Inflammatory macrophage treated with lipopolysaccharide for 1 hour (primary cell): ENCODE measurements at regions not wholly inside any gene's neighbourhood (a gene's known extent, or its start where the extent isn't known, plus 50 kb on each side); places are given as distances from the start of the nearest gene placed in this dataset.
A peak's percentile ranks its signal among the peaks of the same experiment; 100 is the strongest.

Source experiments
- DNase-seq, 2 donors: peaks; one replicate each; pipeline ENCODE4 v3.0.0-alpha.2; 2020 to 2022

- no peak for DNase-seq
These were observed 138.8 kb upstream of the TAPT1 start for GRCh38 chr4:16365036-16365569.

GRCh38 chr4:16360694-16361262 is 134.5 kb upstream of the TAPT1 start:
- DNase-seq: no peak

GRCh38 chr4:16353165-16353564 is 126.9 kb upstream of the TAPT1 start:
- DNase-seq: no peak

GRCh38 chr4:16351161-16351560 is 124.9 kb upstream of the TAPT1 start:
- no peak for DNase-seq

- DNase-seq: no peak
These were observed 118.6 kb upstream of the TAPT1 start for GRCh38 chr4:16344853-16345252.

- no peak for DNase-seq
These were observed 111.7 kb upstream of the TAPT1 start for GRCh38 chr4:16337936-16338335.

GRCh38 chr4:16334601-16335000 is 108.3 kb upstream of the TAPT1 start:
- no peak for DNase-seq

GRCh38 chr4:16329797-16330134 is 103.5 kb upstream of the TAPT1 start:
- DNase-seq: no peak

GRCh38 chr4:16329125-16329796 is 103.0 kb upstream of the TAPT1 start:
- DNase-seq: no peak

GRCh38 chr4:16322183-16322582 is 95.9 kb upstream of the TAPT1 start:
- DNase-seq: no peak

GRCh38 chr4:16315456-16315855 is 89.2 kb upstream of the TAPT1 start:
- DNase-seq: no peak

GRCh38 chr4:16310606-16311005 is 84.3 kb upstream of the TAPT1 start:
- DNase-seq: no peak

- DNase-seq: no peak
These were observed 76.4 kb upstream of the TAPT1 start for GRCh38 chr4:16302648-16303047.

- no peak for DNase-seq
These were observed 70.7 kb upstream of the TAPT1 start for GRCh38 chr4:16297003-16297402.

GRCh38 chr4:16294455-16294854 is 68.2 kb upstream of the TAPT1 start:
- DNase-seq: peak; percentile 55 to 75

- no peak for DNase-seq
These were observed 67.1 kb upstream of the TAPT1 start for GRCh38 chr4:16293210-16293838.

GRCh38 chr4:16292585-16292984 is 66.3 kb upstream of the TAPT1 start:
- no peak for DNase-seq

GRCh38 chr4:16290681-16291420 is 64.6 kb upstream of the TAPT1 start:
- no peak for DNase-seq

GRCh38 chr4:16289897-16290554 is 63.8 kb upstream of the TAPT1 start:
- peak; percentile 25 to 75 for DNase-seq

GRCh38 chr4:16284050-16284449 is 57.8 kb upstream of the TAPT1 start:
- DNase-seq: no peak

- DNase-seq: no peak
These were observed 51.9 kb upstream of the TAPT1 start for GRCh38 chr4:16278178-16278577.
